ENCODE measurements at regions not wholly inside any gene's neighbourhood (a gene's known extent, or its start where the extent isn't known, plus 50 kb on each side); places are given as distances from the start of the nearest gene placed in this dataset.

DNA sequence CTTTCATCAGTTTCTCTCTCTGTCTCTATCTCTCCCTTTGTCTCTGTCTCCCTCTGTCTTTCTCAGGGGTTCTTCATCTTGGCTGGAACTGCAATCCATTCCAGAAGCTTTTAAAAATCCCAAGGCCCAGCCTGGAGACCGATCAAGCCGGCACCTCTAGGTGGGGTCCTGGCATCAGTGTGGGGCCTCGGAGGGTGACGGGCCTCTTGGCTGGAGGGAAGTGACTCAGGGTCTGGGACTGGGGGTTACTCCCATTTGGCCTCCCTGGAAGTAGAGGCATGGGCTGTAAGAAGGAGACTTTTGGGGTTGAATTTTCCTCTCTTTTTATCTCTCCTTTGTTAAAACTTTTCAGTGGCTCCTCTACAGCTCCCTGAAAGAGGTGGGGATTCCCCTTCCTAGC lies 52.8 kb upstream of the OTOF start:
- Mint-ChIP-seq H3K27me3 (ENCODE audit: insufficient read depth) (peaks cover 60% of the 10 kb centered on the region), H3K4me3 (no peak overlapping the region; the same call in 1 of the 2 replicates), H3K9me3 (no peaks in the 10 kb centered on the region), H3K36me3 (ENCODE audit: low read depth) (no peaks in the 10 kb centered on the region), H3K27ac (no peak overlapping the region), H3K4me1 (ENCODE audit: low read depth) (peaks cover 9% of the 10 kb centered on the region; the same call in 1 of the 2 replicates)
- DNase-seq = no peak
- TF ChIP-seq, protein P1, sequence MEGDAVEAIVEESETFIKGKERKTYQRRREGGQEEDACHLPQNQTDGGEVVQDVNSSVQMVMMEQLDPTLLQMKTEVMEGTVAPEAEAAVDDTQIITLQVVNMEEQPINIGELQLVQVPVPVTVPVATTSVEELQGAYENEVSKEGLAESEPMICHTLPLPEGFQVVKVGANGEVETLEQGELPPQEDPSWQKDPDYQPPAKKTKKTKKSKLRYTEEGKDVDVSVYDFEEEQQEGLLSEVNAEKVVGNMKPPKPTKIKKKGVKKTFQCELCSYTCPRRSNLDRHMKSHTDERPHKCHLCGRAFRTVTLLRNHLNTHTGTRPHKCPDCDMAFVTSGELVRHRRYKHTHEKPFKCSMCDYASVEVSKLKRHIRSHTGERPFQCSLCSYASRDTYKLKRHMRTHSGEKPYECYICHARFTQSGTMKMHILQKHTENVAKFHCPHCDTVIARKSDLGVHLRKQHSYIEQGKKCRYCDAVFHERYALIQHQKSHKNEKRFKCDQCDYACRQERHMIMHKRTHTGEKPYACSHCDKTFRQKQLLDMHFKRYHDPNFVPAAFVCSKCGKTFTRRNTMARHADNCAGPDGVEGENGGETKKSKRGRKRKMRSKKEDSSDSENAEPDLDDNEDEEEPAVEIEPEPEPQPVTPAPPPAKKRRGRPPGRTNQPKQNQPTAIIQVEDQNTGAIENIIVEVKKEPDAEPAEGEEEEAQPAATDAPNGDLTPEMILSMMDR (IDR thresholded peaks at IDR 0.05) = no peak

DNA sequence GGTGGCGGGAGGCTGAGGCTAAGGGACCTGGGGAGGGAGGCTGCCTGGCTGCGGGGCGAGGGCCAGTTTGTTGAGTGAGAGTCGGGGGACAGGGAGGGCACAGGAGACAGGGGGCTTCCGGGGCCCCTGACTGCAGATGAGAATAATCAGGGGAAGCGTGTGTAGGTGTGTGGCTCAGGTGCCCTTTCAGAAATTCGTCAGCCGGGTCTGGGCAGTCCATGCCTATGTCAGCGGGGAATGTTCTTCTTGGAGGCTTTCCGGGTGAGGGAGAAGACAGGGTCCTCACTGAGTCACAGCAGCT lies 52.3 kb upstream of the OTOF start:
- no peaks in the 10 kb centered on the region for H3K36me3 Mint-ChIP-seq (ENCODE audit: low read depth)
- no peaks in the 10 kb centered on the region for H3K9me3 Mint-ChIP-seq
- no peak for DNase-seq
- no peak overlapping the region for H3K4me3 Mint-ChIP-seq
- H3K27ac Mint-ChIP-seq = no peak overlapping the region
- H3K4me1 Mint-ChIP-seq (ENCODE audit: low read depth) = peaks cover 9% of the 10 kb centered on the region; the same call in 1 of the 2 replicates
- TF ChIP-seq, protein P1 (IDR thresholded peaks at IDR 0.05) = no peak
- H3K27me3 Mint-ChIP-seq (ENCODE audit: insufficient read depth) = peaks cover 55% of the 10 kb centered on the region

DNA sequence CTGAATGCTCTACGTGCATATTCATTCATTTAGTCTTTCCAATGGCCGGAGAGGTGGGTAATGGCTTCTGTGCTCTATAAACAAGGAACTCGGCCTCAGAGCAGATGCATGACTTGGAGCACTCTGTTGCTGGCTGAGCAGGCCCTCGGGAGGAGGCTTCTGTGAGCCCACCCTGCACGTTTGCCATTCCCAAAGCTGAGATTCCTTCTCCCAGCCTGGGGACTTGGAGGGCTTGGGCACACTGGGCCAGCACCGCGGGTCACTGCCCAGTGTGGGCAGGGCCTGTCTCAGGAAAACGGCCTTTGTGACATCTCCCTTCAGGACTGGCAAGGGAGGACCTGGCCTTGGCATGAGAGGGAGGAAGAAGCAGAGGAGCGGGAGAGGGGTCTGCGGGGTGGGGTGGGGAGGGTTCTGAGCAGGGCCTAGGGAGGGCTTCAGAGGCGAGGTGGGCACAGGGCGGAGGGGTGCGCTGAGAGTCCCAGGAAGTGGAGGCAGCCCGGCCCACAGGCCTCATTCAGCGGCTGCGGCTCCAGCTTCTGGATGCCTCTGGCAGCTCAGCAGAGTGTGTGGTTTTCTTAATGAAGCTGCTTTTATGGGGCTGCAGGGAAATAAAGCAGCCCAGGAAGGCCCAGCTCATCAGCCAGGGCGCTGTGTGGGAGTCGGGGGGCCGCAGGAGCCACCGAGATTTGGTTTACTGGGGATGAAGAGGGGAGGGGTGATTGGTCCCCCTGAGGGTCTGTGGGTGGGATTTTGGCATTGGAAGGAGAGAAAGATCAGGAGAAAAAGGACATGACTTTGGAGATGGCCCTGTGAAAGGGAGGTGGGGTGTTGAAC lies 51.7 kb upstream of the OTOF start:
- Mint-ChIP-seq H3K9me3 (no peaks in the 10 kb centered on the region), H3K27ac (no peak overlapping the region), H3K4me3 (no peak overlapping the region), H3K4me1 (ENCODE audit: low read depth) (peaks cover 9% of the 10 kb centered on the region; the same call in 1 of the 2 replicates), H3K27me3 (ENCODE audit: insufficient read depth) (peaks cover 53% of the 10 kb centered on the region), H3K36me3 (ENCODE audit: low read depth) (no peaks in the 10 kb centered on the region)
- TF ChIP-seq, protein P1 (IDR thresholded peaks at IDR 0.05) = no peak
- no peak for DNase-seq

DNA sequence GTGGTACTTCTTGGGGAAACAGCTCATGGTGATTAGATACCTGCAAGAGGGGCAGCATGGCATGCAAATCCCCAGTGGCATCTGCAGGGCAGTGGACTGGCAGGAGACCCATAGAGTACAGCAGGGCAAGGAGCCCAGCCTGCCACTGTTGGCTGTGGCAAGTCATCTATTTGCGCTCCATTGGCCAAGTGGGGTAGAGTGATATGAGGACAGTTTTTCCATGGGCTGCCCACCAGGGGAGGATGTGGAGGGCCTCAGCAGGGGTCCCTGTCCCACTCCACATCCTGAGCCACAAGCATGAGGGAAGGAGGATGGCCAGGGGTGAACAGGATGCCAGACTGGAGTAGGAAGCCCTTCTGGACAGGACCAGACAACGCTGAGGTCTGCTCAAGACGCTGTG lies 50.9 kb upstream of the OTOF start:
- Mint-ChIP-seq H3K4me3 (no peak overlapping the region), H3K27ac (no peak overlapping the region), H3K4me1 (ENCODE audit: low read depth) (peaks cover 9% of the 10 kb centered on the region; the same call in 1 of the 2 replicates), H3K27me3 (ENCODE audit: insufficient read depth) (peaks cover 50% of the 10 kb centered on the region), H3K36me3 (ENCODE audit: low read depth) (no peaks in the 10 kb centered on the region), H3K9me3 (no peaks in the 10 kb centered on the region)
- TF ChIP-seq, protein P1 (IDR thresholded peaks at IDR 0.05) = no peak
- DNase-seq = no peak

DNA sequence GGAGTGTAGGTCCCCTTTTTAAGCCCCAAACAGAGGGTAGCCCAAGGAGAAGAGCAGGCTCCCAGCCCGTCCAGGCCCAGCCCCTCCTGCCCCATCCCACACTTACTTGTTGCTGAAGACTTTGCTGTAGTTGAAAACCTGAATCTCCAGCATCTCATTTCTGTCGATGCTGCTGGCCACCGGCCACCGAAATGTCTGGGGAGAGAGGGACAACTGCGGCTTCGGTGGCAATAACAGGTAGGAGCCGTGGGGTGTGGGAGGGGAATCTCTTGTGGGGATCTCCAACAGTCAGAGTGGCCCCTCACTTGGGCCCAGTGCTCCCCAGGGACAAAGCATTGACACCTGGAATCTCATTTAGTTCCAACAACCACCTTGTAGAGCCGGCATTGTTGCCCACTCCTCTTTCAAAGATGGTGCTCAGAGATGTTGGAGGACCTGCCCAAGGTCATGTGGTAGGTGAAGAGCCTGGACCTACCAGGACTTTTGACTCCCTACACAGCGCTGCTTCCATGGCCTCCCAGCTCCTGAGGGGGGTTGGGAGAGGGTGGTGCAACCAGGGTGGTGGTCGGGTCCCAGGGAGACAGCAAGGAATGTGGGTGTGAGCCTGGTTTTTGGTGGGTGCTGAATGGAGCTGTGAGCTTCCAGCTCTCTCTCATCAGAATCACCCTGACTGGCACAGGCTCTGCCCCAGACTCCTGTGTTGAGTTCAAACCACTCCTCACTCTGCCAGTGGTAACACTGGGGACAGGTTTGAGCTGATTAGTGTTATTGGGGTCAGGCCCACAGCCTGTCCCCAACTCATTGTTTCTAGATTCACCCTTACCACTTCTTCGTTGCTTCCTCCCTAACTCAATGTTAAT lies 50.0 kb upstream of the OTOF start:
- peaks cover 9% of the 10 kb centered on the region; the same call in 1 of the 2 replicates for H3K4me1 Mint-ChIP-seq (ENCODE audit: low read depth)
- H3K9me3 Mint-ChIP-seq = no peaks in the 10 kb centered on the region
- no peak for DNase-seq
- H3K27me3 Mint-ChIP-seq (ENCODE audit: insufficient read depth) = peaks cover 46% of the 10 kb centered on the region
- no peaks in the 10 kb centered on the region for H3K36me3 Mint-ChIP-seq (ENCODE audit: low read depth)
- no peak overlapping the region for H3K4me3 Mint-ChIP-seq
- TF ChIP-seq, protein P1 (IDR thresholded peaks at IDR 0.05) = no peak
- H3K27ac Mint-ChIP-seq = no peak overlapping the region
